IPS-NIHi11 (cell line): ENCODE measurements at regions not wholly inside any gene's neighbourhood (a gene's known extent, or its start where the extent isn't known, plus 50 kb on each side); places are given as distances from the start of the nearest gene placed in this dataset.
"Not testable (repeated sequence)": the region's sequence is repeated elsewhere in the genome, so short reads cannot be mapped to it uniquely, and the experiment has no call there.

Source experiments
- DNase-seq: peaks from one replicate; pipeline ENCODE4 v3.0.0; 2012; ENCODE audit warnings: mixed read lengths, low spot score

GRCh38 chr2:16365366-16365765 is 300.3 kb downstream of the CYRIA start:
- no peak for DNase-seq

- no peak for DNase-seq
These were observed 302.1 kb downstream of the CYRIA start for GRCh38 chr2:16363581-16363980.

GRCh38 chr2:16362611-16363010 is 303.0 kb downstream of the CYRIA start:
- DNase-seq: no peak

GRCh38 chr2:16361261-16361995 is 304.2 kb downstream of the CYRIA start:
- DNase-seq: no peak

DNA sequence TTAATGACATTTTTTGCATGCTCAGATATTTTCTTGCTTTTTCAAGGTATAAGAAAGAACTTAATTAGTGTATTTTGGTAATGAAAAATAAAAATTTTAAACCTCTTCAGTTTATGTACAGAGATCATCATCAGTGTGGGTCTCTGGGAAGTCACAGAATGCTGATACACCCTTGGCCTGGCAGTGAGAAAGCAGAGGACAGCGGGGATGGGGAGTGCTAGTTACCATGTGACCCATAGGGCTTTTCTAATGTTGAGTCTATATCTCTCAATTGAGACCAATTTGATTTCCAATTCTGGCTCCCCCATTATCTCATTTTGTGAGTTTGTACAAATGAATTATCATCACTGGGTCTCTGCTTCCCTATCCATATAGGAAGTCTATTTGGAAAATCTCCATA is 305.7 kb downstream of the CYRIA start:
- no peak for DNase-seq

GRCh38 chr2:16357188-16357587 is 308.4 kb downstream of the CYRIA start:
- DNase-seq: no peak

DNA sequence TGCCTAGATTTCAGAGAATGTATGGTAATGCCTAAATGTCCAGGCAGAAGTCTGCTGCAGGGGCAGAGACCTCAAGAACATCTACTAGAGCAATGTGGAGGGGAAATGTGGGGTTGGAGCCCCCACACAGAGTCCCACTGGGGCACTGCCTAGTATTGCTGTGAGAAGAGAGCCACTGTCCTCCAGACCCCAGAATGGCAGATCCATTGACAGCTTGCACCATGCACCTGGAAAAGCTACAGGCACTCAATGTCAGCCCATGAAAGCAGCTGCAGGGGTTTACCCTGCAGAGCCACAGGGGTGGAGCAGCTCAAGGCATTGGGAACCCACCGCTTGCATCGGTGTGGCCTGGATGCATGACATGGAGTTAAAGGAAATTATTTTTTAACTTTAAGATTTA is 314.1 kb downstream of the CYRIA start:
- no peak for DNase-seq

DNA sequence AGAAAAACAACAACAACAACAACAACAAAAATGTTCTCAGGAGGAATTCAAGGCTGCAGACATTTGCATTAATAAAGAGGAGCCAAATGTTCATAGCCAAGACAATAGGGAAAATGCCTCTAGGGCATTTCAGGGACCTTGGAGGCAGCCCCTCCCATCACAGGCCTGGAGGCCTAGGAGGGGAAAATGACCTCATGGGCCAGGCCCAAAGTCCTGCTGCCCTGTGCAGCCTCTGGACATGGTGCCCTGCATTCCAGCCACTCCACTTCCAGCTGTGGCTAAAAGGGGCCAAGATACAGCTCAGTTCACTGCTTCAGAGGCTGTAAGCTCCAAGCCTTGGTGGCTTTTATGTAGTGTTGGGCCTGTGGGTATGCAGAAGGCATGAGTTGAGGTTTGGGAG is 314.5 kb downstream of the CYRIA start:
- DNase-seq: no peak

- no peak for DNase-seq
These were observed 315.4 kb downstream of the CYRIA start for GRCh38 chr2:16350211-16350610.

- DNase-seq: no peak
These were observed 315.8 kb downstream of the CYRIA start for GRCh38 chr2:16349811-16350210.

- DNase-seq: no peak
These were observed 316.7 kb downstream of the CYRIA start for GRCh38 chr2:16348821-16349515.

GRCh38 chr2:16346671-16347070 is 319.0 kb downstream of the CYRIA start:
- no peak for DNase-seq

DNA sequence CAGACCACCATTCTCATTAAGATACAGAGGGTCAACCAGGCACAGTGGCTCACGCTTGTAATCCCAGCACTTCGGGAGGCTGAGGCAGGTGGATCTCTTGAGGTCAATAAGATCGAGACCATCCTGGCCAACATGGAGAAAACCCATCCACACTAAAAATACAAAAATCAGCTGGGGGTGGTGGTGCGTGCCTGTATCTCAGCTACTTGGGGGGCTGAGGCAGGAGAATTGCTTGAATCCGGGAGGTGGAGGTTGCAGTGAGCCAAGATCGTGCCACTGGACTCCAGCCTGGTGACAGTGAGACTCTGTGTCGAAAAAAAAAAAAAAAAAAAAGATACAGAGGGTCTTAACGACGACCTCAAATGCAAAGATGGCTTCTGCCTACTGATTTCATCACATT is 320.4 kb downstream of the CYRIA start:
- DNase-seq: not testable (repeated sequence)

GRCh38 chr2:16339206-16339605 is 326.4 kb downstream of the CYRIA start:
- no peak for DNase-seq

GRCh38 chr2:16338026-16338425 is 327.6 kb downstream of the CYRIA start:
- no peak for DNase-seq

- DNase-seq: no peak
These were observed 328.7 kb downstream of the CYRIA start for GRCh38 chr2:16336916-16337315.

DNA sequence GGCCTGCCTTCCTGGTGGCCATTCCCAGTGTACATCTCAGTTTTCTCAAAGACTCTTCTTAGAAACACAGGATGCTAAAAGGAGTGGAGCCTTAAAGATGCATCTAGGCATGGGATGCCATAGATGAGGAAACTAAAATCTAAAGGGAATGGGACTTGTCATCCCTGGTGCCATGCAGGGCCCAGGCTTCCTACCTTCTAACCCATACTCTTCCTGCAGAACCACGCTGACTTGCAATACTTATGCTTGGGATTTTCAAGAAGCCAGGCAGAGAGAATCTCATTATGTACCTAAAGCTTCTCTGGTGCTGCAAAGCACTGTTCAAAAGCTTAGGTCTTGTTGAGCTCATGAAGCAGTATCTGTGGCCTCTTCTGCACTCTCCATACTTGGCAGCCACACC is 329.1 kb downstream of the CYRIA start:
- no peak for DNase-seq

DNA sequence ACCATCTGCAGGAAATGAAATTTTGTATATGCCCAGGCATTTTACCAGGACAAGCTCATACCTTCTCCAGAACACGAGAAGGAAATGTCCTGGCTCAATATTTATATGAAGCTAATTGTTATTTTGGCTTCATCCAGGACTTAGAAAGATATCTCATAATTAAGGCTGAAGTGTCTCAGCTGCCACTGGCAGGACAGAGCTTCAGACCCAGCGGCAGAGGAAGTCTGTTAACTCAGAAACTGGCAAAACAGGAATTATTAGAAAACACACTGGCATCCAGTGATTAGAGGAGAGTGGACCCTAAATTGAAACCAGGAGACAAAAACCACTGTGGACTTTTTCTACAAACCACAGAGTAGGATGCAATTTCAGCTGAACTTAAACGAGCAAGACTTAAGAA is 329.7 kb downstream of the CYRIA start:
- no peak for DNase-seq

DNA sequence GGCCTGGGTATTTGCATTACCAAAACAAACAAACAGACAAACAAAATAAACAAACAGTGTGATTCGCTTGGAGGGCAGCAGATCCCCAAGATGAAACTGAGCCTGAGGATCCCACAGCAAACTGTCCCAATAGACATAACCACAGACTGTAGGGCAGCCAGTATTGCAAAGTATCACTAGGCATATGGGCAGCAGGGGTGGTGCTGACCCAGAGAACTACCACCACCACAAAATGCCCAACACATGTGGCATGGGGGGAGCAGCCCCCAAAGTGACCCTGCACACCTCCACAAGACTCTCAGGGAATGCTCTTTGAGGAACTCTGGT is 330.1 kb downstream of the CYRIA start:
- DNase-seq: no peak

GRCh38 chr2:16334886-16335603 is 330.6 kb downstream of the CYRIA start:
- DNase-seq: no peak

GRCh38 chr2:16334366-16334765 is 331.3 kb downstream of the CYRIA start:
- DNase-seq: no peak

DNA sequence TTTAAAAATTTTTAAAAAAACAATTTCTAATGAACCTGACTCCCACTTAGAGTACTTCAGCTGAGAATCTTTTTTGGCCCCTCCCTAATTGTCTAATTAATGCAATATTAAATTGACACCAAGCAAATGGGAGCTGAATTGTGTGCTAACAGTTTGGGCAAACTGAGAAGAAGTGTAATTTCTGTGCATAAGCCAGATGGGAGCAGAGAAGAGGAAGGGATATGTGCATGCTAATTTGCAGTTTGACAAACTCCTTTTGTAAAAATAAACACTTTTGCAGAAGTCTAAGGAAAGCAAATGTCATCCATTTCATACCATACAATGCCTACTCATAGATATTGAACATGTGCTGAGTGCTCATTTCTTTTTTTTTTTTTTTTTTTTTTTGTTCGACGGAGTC is 332.0 kb downstream of the CYRIA start:
- no peak for DNase-seq
